ENCODE measurements at regions not wholly inside any gene's neighbourhood (a gene's known extent, or its start where the extent isn't known, plus 50 kb on each side); places are given as distances from the start of the nearest gene placed in this dataset.

DNA sequence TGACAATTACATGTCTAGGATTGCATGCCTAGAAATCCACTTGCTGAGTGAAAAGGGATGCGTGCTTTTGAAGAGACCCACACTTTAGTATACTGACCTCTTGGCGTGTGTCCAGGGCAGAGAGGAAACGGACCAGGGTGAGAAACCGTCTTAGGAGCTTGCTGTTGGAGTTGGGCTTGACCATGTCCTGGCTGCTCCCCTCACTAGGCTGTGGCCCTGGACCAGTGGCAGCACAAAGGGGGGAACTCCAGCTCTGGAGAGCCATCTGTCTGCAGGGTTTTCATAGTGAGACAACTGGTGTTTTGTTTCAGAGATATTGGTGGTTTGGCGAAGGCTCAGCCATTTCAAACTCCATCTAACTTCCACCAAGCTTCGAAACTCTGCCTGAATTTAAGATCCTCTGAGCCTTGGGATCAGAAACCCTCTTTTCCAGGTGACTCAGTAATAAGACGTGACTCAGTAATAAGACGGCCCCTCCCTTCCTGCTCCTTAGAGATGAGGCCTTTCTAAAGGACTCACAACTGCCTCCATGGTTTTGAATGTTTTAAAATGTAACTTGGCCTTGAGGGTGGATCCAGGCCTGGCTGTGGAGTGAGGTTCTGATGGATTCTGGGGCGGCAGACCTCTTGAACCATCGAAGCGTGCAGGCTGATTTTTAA is 165.8 kb downstream of the MELK start:
- TF ChIP-seq, protein P1, sequence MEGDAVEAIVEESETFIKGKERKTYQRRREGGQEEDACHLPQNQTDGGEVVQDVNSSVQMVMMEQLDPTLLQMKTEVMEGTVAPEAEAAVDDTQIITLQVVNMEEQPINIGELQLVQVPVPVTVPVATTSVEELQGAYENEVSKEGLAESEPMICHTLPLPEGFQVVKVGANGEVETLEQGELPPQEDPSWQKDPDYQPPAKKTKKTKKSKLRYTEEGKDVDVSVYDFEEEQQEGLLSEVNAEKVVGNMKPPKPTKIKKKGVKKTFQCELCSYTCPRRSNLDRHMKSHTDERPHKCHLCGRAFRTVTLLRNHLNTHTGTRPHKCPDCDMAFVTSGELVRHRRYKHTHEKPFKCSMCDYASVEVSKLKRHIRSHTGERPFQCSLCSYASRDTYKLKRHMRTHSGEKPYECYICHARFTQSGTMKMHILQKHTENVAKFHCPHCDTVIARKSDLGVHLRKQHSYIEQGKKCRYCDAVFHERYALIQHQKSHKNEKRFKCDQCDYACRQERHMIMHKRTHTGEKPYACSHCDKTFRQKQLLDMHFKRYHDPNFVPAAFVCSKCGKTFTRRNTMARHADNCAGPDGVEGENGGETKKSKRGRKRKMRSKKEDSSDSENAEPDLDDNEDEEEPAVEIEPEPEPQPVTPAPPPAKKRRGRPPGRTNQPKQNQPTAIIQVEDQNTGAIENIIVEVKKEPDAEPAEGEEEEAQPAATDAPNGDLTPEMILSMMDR (IDR thresholded peaks at IDR 0.05; ENCODE audit: low read depth, low read length), result no peak
- peak; percentile 9 for DNase-seq (ENCODE audit: low read depth, low spot score)
- H3K4me3 ChIP-seq (ENCODE audit: low read depth, low read length), result no peak overlapping the region
- in situ Hi-C loops (cut with HindIII; ENCODE audit: low sequenced_read_pairs), result no loop called here

DNA sequence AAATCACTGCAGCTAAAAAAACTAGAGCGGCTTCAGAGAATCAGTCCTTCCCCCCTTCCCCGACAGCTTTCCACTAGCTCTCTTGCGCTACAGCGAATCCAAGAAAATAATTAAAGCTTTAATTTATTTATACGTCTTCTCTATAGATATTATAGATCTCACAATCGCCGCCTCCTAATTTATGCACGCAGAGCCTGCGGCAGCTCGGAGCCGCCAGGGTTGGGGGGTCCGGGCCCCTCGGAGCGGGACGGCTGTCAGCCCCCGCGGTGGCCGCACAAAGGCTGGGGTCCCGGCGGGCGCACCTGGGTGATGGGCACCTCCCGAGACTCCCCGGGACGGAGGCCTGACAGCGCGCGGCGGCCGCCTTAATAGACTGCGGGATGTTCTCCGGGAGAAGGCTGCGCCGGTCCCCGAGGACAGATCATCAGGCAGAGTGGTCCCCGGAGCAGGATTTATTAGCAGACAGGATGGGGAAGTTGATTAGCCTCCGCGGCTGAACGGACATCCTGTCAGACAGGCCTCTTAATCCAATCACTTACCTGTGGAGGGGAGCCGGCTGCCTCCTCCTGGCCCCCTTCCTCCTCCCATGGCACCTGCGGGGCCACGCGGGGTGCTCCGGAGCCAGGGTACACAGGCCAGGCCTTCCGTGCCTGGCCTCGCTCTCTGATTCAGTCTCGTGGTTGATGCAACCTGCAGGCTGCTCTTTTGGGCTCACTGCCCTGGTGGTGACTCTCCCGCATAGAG is 166.8 kb downstream of the MELK start:
- in situ Hi-C loops (cut with HindIII; ENCODE audit: low sequenced_read_pairs), result no loop called here
- DNase-seq (ENCODE audit: low read depth, low spot score), result no peak
- TF ChIP-seq, protein P1 (IDR thresholded peaks at IDR 0.05; ENCODE audit: low read depth, low read length), result no peak
- H3K4me3 ChIP-seq (ENCODE audit: low read depth, low read length), result no peak overlapping the region

DNA sequence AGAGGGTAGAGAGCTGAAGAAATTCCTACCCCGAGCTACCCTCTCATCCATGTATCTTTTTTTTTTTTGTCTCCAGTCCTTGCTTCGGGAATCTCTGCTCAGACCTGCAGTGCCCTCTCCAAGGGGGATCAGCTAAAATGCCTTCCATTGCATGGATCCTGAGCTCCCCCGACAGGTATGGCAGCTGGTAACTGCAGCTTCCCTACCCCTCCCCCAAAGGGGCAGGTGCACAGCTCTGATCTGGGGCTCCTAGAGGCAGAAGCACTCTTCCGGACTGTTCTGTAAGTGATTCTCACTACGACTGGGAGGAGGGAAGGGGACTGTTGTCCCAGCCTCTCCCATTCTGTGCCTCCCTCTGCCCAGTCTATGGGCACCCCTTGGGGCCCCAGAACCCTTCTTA is 169.6 kb downstream of the MELK start:
- in situ Hi-C loops (cut with HindIII; ENCODE audit: low sequenced_read_pairs), result no loop called here
- TF ChIP-seq, protein P1 (IDR thresholded peaks at IDR 0.05; ENCODE audit: low read depth, low read length), result no peak
- DNase-seq (ENCODE audit: low read depth, low spot score), result no peak
- no peak overlapping the region for H3K4me3 ChIP-seq (ENCODE audit: low read depth, low read length)

DNA sequence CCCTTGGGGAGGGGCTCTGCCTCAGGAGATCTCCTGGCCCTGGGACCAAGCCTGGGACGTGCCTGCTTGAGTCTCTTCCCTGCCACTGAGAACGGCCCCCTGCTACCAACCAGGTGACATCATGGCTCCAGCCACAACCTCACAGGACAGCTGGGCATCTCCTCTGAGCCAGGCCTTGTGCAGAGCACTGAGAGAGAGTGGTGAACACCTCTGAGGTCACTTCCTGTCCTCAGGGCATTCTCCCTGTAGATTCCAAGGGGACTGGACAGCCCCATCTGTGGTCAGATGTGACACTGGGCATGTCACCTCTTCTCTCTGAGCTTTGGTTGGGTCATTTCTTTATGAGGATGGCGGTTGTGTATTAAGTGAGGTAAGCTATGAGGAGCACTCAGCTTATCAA is 172.0 kb downstream of the MELK start:
- in situ Hi-C loops (cut with HindIII; ENCODE audit: low sequenced_read_pairs), result no loop called here
- no peak for DNase-seq (ENCODE audit: low read depth, low spot score)
- TF ChIP-seq, protein P1 (IDR thresholded peaks at IDR 0.05; ENCODE audit: low read depth, low read length), result no peak
- no peak overlapping the region for H3K4me3 ChIP-seq (ENCODE audit: low read depth, low read length)

DNA sequence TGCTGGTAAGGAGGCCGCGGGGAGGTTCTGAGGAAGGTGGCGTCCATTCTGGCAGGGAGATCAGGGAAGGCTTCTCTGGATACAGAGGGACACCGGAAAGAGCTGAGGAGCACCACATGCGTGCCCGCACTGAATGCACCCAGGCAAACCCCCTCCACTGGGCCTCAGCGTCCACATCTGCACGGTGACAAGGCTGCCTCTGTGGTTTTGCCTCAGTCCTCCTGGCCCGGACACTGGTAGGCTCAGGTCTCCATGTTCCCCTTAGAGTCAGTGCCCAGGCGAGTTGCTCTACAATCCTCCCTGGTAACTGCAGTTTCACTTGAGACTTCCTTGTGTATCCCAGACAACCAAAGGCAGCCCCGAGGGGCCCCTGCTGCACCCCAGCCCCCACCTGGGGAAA is 173.3 kb downstream of the MELK start:
- no peak overlapping the region for H3K4me3 ChIP-seq (ENCODE audit: low read depth, low read length)
- DNase-seq (ENCODE audit: low read depth, low spot score), result no peak
- in situ Hi-C loops (cut with HindIII; ENCODE audit: low sequenced_read_pairs), result no loop called here
- TF ChIP-seq, protein P1 (IDR thresholded peaks at IDR 0.05; ENCODE audit: low read depth, low read length), result no peak

DNA sequence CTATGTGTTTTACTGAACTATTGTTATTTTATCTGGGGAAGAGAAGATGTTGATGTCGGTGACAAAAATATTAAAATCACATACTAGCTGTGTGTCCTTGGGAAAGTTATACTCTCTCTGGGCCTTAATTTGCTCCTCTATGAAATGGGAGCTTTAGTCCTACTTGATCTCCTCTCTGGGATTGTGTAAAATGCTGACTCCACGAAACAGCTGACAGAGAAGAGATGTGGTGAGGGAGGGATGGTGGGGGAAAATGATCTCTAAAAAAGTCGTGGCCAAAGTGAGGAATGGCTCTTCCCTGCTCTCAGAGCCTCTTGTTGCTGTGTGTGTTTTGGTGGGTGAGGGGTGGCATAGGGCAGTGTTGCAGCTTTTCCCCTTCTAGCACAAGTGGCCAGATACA is 173.7 kb downstream of the MELK start:
- DNase-seq (ENCODE audit: low read depth, low spot score), result no peak
- in situ Hi-C loops (cut with HindIII; ENCODE audit: low sequenced_read_pairs), result no loop called here
- H3K4me3 ChIP-seq (ENCODE audit: low read depth, low read length), result no peak overlapping the region
- TF ChIP-seq, protein P1 (IDR thresholded peaks at IDR 0.05; ENCODE audit: low read depth, low read length), result no peak

All from astrocyte of the spinal cord (primary cell).